ENCODE measurements at regions not wholly inside any gene's neighbourhood (a gene's known extent, or its start where the extent isn't known, plus 50 kb on each side); places are given as distances from the start of the nearest gene placed in this dataset.

DNA sequence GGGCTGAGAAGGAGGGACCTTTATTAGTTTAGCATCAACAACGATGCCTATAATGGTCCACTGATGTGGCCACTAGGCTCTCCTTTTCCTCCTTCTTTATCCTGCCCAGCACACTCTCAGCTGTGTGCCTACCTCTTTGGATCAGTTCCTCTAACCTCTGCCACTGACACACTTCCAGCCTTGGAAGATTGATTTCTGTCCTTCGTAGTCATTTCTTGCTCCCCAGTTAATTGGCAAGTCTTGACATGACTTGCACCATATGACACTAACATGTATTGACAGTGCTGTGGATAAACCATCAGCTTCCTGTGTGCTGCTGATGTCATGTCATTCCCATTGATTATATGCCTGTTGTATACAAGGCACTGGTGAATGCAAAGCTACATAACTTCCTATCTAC, 90.2 kb upstream of the PLEKHG7 start (continued):
- TF ChIP-seq, protein P1, sequence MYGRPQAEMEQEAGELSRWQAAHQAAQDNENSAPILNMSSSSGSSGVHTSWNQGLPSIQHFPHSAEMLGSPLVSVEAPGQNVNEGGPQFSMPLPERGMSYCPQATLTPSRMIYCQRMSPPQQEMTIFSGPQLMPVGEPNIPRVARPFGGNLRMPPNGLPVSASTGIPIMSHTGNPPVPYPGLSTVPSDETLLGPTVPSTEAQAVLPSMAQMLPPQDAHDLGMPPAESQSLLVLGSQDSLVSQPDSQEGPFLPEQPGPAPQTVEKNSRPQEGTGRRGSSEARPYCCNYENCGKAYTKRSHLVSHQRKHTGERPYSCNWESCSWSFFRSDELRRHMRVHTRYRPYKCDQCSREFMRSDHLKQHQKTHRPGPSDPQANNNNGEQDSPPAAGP (tag by site-specific recombination; IDR thresholded peaks at IDR 0.05): no peak
- no peak for TF ChIP-seq ZNF529 (tag by site-specific recombination; IDR thresholded peaks at IDR 0.05; ENCODE audit: insufficient replicate concordance)
- TF ChIP-seq YY2 (tag by site-specific recombination; IDR thresholded peaks at IDR 0.05): no peak
- TF ChIP-seq, protein P2, sequence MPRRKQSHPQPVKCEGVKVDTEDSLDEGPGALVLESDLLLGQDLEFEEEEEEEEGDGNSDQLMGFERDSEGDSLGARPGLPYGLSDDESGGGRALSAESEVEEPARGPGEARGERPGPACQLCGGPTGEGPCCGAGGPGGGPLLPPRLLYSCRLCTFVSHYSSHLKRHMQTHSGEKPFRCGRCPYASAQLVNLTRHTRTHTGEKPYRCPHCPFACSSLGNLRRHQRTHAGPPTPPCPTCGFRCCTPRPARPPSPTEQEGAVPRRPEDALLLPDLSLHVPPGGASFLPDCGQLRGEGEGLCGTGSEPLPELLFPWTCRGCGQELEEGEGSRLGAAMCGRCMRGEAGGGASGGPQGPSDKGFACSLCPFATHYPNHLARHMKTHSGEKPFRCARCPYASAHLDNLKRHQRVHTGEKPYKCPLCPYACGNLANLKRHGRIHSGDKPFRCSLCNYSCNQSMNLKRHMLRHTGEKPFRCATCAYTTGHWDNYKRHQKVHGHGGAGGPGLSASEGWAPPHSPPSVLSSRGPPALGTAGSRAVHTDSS (tag by site-specific recombination; IDR thresholded peaks at IDR 0.05): no peak

DNA sequence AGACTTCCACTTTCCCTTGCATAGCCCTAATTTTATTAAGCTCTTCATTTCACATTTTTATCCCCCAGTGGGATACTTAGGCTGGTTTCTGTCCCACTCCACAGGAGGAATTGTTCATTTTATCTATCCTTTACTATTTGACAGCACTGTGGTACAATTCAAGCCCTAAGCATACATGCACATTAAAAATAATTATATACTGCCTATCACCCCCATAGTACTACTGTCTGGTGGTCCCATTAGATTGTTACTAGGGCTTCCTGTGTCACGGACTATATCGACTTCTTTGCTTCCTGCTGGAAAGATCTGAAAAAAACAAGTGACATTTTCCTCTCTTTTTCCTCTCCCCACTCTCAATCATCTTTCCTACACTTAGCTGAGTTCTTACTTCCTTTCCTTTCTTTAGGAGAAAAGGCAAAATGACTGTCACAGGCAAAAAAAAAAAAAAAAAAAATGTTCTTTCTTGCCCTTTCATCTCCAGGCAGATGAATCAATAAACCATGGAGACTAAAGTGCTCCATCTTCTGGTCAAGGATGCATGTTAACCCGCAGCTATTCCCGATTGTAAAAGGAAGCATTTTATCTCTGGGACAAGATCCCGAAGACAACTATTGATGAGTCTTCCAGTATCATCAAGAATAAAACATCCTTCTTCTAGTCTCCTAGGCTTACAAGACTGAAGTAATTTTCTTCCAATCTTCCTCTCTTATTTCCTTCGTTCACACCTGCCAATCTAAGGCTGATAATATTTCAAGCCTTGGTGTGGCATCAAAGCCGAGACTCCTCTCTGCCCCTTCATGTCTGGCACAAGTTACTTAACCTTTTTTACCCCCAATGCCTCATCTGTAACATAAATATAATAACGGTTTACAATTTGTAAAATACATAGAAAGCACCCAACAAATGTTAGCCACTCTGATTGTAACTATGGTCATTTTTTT, 94.4 kb upstream of the PLEKHG7 start:
- no peak for TF ChIP-seq PRDM1 (tag by site-specific recombination; IDR thresholded peaks at IDR 0.05)
- TF ChIP-seq ZNF292 (tag by site-specific recombination; IDR thresholded peaks at IDR 0.05; ENCODE audit: borderline replicate concordance, low read depth): no peak
- no peak for TF ChIP-seq MZF1 (tag by site-specific recombination; IDR thresholded peaks at IDR 0.05; ENCODE audit: borderline replicate concordance)
- no peak for TF ChIP-seq ZNF146 (tag by site-specific recombination; IDR thresholded peaks at IDR 0.05)
- TF ChIP-seq ZNF677 (tag by site-specific recombination; IDR thresholded peaks at IDR 0.05): no peak
- peak; percentile 46; the same call in 1 of the 2 replicates for TF ChIP-seq ZBTB17 (tag by site-specific recombination; IDR thresholded peaks at IDR 0.05)
- TF ChIP-seq, protein P3, sequence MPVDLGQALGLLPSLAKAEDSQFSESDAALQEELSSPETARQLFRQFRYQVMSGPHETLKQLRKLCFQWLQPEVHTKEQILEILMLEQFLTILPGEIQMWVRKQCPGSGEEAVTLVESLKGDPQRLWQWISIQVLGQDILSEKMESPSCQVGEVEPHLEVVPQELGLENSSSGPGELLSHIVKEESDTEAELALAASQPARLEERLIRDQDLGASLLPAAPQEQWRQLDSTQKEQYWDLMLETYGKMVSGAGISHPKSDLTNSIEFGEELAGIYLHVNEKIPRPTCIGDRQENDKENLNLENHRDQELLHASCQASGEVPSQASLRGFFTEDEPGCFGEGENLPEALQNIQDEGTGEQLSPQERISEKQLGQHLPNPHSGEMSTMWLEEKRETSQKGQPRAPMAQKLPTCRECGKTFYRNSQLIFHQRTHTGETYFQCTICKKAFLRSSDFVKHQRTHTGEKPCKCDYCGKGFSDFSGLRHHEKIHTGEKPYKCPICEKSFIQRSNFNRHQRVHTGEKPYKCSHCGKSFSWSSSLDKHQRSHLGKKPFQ (tag by site-specific recombination; IDR thresholded peaks at IDR 0.05): no peak
- no peak for TF ChIP-seq ZFHX2 (tag by site-specific recombination; conservative IDR thresholded peaks at IDR 0.05)
- no peak for TF ChIP-seq MEIS1 (CRISPR knock-in tag; IDR thresholded peaks at IDR 0.05; ENCODE audit: borderline replicate concordance)
- peak; percentile 66 for TF ChIP-seq ZNF654 (tag by site-specific recombination; IDR thresholded peaks at IDR 0.05; ENCODE audit: low read depth)
- TF ChIP-seq ZNF221 (tag by site-specific recombination; IDR thresholded peaks at IDR 0.05; ENCODE audit: borderline replicate concordance): no peak
- TF ChIP-seq, protein P4, sequence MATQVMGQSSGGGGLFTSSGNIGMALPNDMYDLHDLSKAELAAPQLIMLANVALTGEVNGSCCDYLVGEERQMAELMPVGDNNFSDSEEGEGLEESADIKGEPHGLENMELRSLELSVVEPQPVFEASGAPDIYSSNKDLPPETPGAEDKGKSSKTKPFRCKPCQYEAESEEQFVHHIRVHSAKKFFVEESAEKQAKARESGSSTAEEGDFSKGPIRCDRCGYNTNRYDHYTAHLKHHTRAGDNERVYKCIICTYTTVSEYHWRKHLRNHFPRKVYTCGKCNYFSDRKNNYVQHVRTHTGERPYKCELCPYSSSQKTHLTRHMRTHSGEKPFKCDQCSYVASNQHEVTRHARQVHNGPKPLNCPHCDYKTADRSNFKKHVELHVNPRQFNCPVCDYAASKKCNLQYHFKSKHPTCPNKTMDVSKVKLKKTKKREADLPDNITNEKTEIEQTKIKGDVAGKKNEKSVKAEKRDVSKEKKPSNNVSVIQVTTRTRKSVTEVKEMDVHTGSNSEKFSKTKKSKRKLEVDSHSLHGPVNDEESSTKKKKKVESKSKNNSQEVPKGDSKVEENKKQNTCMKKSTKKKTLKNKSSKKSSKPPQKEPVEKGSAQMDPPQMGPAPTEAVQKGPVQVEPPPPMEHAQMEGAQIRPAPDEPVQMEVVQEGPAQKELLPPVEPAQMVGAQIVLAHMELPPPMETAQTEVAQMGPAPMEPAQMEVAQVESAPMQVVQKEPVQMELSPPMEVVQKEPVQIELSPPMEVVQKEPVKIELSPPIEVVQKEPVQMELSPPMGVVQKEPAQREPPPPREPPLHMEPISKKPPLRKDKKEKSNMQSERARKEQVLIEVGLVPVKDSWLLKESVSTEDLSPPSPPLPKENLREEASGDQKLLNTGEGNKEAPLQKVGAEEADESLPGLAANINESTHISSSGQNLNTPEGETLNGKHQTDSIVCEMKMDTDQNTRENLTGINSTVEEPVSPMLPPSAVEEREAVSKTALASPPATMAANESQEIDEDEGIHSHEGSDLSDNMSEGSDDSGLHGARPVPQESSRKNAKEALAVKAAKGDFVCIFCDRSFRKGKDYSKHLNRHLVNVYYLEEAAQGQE (tag by site-specific recombination; IDR thresholded peaks at IDR 0.05): no peak
- POLR2A ChIA-PET: interaction anchor here (0.7 to 1.8 kb wide), 2 partner anchors 463 to 464 kb away, joined by 3 to 5 read pairs; partner anchors contain the start of gene BTG1

More for the DNA sequence above, 94.4 kb upstream of the PLEKHG7 start:
- no peak overlapping the region for H3K4me3 ChIP-seq (ENCODE audit: low read depth, low read length)
- no peaks in the 10 kb centered on the region for H3K4me1 ChIP-seq (ENCODE audit: control insufficient read depth, insufficient read depth, low read length)
- no peaks in the 10 kb centered on the region for H3K9me3 ChIP-seq (ENCODE audit: control insufficient read depth, insufficient read depth, low read depth, low read length)
- CTCF ChIA-PET: interaction anchor here (0.6 to 2.8 kb wide), 20 partner anchors 9 to 1631 kb away, joined by 3 to 13 read pairs (median 3); no protein-coding TSS in a partner anchor
- no peaks in the 10 kb centered on the region for H3K36me3 ChIP-seq (ENCODE audit: control insufficient read depth in 2 of 2, insufficient read depth in 1 of 2, low read length in 2 of 2)
- H3K27ac ChIP-seq (ENCODE audit: extremely low read depth, low read depth, low read length): no peak overlapping the region
